ENCODE measurements at regions not wholly inside any gene's neighbourhood (a gene's known extent, or its start where the extent isn't known, plus 50 kb on each side); places are given as distances from the start of the nearest gene placed in this dataset.

GRCh38 chr2:16260041-16260830, 319.9 kb downstream of the MYCN start:
- TF ChIP-seq, protein P1, sequence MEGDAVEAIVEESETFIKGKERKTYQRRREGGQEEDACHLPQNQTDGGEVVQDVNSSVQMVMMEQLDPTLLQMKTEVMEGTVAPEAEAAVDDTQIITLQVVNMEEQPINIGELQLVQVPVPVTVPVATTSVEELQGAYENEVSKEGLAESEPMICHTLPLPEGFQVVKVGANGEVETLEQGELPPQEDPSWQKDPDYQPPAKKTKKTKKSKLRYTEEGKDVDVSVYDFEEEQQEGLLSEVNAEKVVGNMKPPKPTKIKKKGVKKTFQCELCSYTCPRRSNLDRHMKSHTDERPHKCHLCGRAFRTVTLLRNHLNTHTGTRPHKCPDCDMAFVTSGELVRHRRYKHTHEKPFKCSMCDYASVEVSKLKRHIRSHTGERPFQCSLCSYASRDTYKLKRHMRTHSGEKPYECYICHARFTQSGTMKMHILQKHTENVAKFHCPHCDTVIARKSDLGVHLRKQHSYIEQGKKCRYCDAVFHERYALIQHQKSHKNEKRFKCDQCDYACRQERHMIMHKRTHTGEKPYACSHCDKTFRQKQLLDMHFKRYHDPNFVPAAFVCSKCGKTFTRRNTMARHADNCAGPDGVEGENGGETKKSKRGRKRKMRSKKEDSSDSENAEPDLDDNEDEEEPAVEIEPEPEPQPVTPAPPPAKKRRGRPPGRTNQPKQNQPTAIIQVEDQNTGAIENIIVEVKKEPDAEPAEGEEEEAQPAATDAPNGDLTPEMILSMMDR (IDR thresholded peaks at IDR 0.05) = no peak
- no peak for TF ChIP-seq EZH2 (IDR thresholded peaks at IDR 0.05; ENCODE audit: borderline replicate concordance, insufficient read depth, low read depth, low read length, poor library complexity, severe bottlenecking)

Data from B cell (primary cell).